Skin of body (tissue), 1 donor: ENCODE measurements at regions not wholly inside any gene's neighbourhood (a gene's known extent, or its start where the extent isn't known, plus 50 kb on each side); places are given as distances from the start of the nearest gene placed in this dataset.
A peak's percentile ranks its signal among the peaks of the same experiment; 100 is the strongest.

Experiments
- DNase-seq: peaks from one replicate; lab custom pipeline; 2025; lab: John Stamatoyannopoulos, UW

- peak; percentile 90 for DNase-seq
Observed at GRCh38 chr5:84688566-84688965, 303.9 kb upstream of the EDIL3 start.

- DNase-seq: no peak
Observed at GRCh38 chr5:84685121-84685894, 300.6 kb upstream of the EDIL3 start.

GRCh38 chr5:84683594-84683993 is 298.9 kb upstream of the EDIL3 start:
- DNase-seq: no peak

GRCh38 chr5:84682531-84682930 is 297.9 kb upstream of the EDIL3 start:
- no peak for DNase-seq

GRCh38 chr5:84680908-84681307 is 296.2 kb upstream of the EDIL3 start:
- DNase-seq: no peak

- DNase-seq: no peak
Observed at GRCh38 chr5:84673785-84674184, 289.1 kb upstream of the EDIL3 start.

- no peak for DNase-seq
Observed at GRCh38 chr5:84667576-84667975, 282.9 kb upstream of the EDIL3 start.

GRCh38 chr5:84650429-84650828 is 265.7 kb upstream of the EDIL3 start:
- DNase-seq: no peak

- DNase-seq: no peak
Observed at GRCh38 chr5:84647581-84647980, 262.9 kb upstream of the EDIL3 start.

GRCh38 chr5:84642795-84643194 is 258.1 kb upstream of the EDIL3 start:
- DNase-seq: no peak

GRCh38 chr5:84642324-84642723 is 257.6 kb upstream of the EDIL3 start:
- no peak for DNase-seq

GRCh38 chr5:84637662-84638375 is 253.1 kb upstream of the EDIL3 start:
- no peak for DNase-seq

- no peak for DNase-seq
Observed at GRCh38 chr5:84635235-84636055, 250.8 kb upstream of the EDIL3 start.

- no peak for DNase-seq
Observed at GRCh38 chr5:84634256-84634655, 249.6 kb upstream of the EDIL3 start.

- DNase-seq: no peak
Observed at GRCh38 chr5:84632418-84632817, 247.7 kb upstream of the EDIL3 start.

GRCh38 chr5:84628918-84629317 is 244.2 kb upstream of the EDIL3 start:
- no peak for DNase-seq

GRCh38 chr5:84623019-84623418 is 238.3 kb upstream of the EDIL3 start:
- DNase-seq: no peak

- no peak for DNase-seq
Observed at GRCh38 chr5:84622461-84622860, 237.8 kb upstream of the EDIL3 start.

GRCh38 chr5:84618262-84618661 is 233.6 kb upstream of the EDIL3 start:
- DNase-seq: no peak

- no peak for DNase-seq
Observed at GRCh38 chr5:84614906-84615305, 230.2 kb upstream of the EDIL3 start.

- DNase-seq: no peak
Observed at GRCh38 chr5:84606784-84607183, 222.1 kb upstream of the EDIL3 start.

- DNase-seq: peak; percentile 51
Observed at GRCh38 chr5:84605241-84605640, 220.6 kb upstream of the EDIL3 start.
